Cardiac muscle cell (in vitro differentiated cells and primary cell): ENCODE measurements at regions not wholly inside any gene's neighbourhood (a gene's known extent, or its start where the extent isn't known, plus 50 kb on each side); places are given as distances from the start of the nearest gene placed in this dataset.

Experiments
- DNase-seq, 2 donors: peaks; one replicate each; pipeline versions ENCODE4 v3.0.0 to v3.0.0-alpha.2; 2010 to 2017; ENCODE audit warnings: low read depth in 1 of 2, low spot score in 1 of 2
- H3K27ac ChIP-seq: fragments of 200-600 bp; sonication (generic); 2 replicates; pipeline ENCODE4 v1.5.1; 2016
- H3K27me3 ChIP-seq: fragments of 200-600 bp; sonication (generic); 2 replicates; pipeline ENCODE4 v1.6.0; 2016; ENCODE audit warnings: control low read depth
- H3K36me3 ChIP-seq: fragments of 200-600 bp; sonication (generic); 2 replicates; pipeline ENCODE4 v1.5.1; 2016; ENCODE audit warnings: control low read depth
- H3K4me1 ChIP-seq: fragments of 200-600 bp; sonication (generic); 2 replicates; pipeline ENCODE4 v1.8.1; 2017; ENCODE audit warnings: low read depth, mild to moderate bottlenecking, mixed run types
- H3K4me3 ChIP-seq: fragments of 200-600 bp; sonication (generic); 2 replicates; pipeline ENCODE4 v1.5.1; 2016; ENCODE audit warnings: mild to moderate bottlenecking
- H3K9me3 ChIP-seq: fragments of 200-600 bp; sonication (generic); 2 replicates; pipeline ENCODE4 v1.5.1; 2017; ENCODE audit warnings: low read depth, mild to moderate bottlenecking, control low read depth
- CTCF ChIP-seq: IDR thresholded peaks from 2 replicates; pipeline ENCODE4 v1.5.1; 2012; ENCODE audit warnings: low read depth, mild to moderate bottlenecking, low read length

GRCh38 chr17:71656964-71657858, 463.6 kb upstream of the SOX9 start:
- peak in 1 of 2 donors; percentile 34 for DNase-seq
- Histone ChIP-seq H3K27ac (peak overlapping the region; percentile 35), H3K36me3 (no peaks in the 10 kb centered on the region), H3K27me3 (no peaks in the 10 kb centered on the region), H3K9me3 (no peaks in the 10 kb centered on the region), H3K4me1 (peaks cover 11% of the 10 kb centered on the region), H3K4me3 (no peak overlapping the region)
- TF ChIP-seq CTCF, result no peak

GRCh38 chr17:71658996-71659395, 461.8 kb upstream of the SOX9 start:
- H3K4me1 ChIP-seq, result peaks cover 11% of the 10 kb centered on the region
- no peaks in the 10 kb centered on the region for H3K36me3 ChIP-seq
- TF ChIP-seq CTCF, result no peak
- no peaks in the 10 kb centered on the region for H3K27me3 ChIP-seq
- DNase-seq, result no peak
- H3K4me3 ChIP-seq, result no peak overlapping the region
- H3K27ac ChIP-seq, result no peak overlapping the region
- H3K9me3 ChIP-seq, result no peaks in the 10 kb centered on the region

- H3K4me3 ChIP-seq, result no peak overlapping the region
- H3K27ac ChIP-seq, result no peak overlapping the region
- no peaks in the 10 kb centered on the region for H3K36me3 ChIP-seq
- no peaks in the 10 kb centered on the region for H3K4me1 ChIP-seq
- H3K27me3 ChIP-seq, result no peaks in the 10 kb centered on the region
- H3K9me3 ChIP-seq, result no peaks in the 10 kb centered on the region
- DNase-seq, result no peak
- TF ChIP-seq CTCF, result no peak
These were observed 456.0 kb upstream of the SOX9 start for GRCh38 chr17:71664861-71665260.

GRCh38 chr17:71666047-71666446, 454.8 kb upstream of the SOX9 start:
- DNase-seq, result no peak
- no peaks in the 10 kb centered on the region for H3K4me1 ChIP-seq
- TF ChIP-seq CTCF, result no peak
- no peaks in the 10 kb centered on the region for H3K27me3 ChIP-seq
- H3K27ac ChIP-seq, result no peak overlapping the region
- no peaks in the 10 kb centered on the region for H3K9me3 ChIP-seq
- H3K4me3 ChIP-seq, result no peak overlapping the region
- no peaks in the 10 kb centered on the region for H3K36me3 ChIP-seq

- no peaks in the 10 kb centered on the region for H3K27me3 ChIP-seq
- no peaks in the 10 kb centered on the region for H3K9me3 ChIP-seq
- no peak for TF ChIP-seq CTCF
- no peak overlapping the region for H3K4me3 ChIP-seq
- no peak for DNase-seq
- H3K36me3 ChIP-seq, result no peaks in the 10 kb centered on the region
- no peak overlapping the region for H3K27ac ChIP-seq
- H3K4me1 ChIP-seq, result no peaks in the 10 kb centered on the region
These were observed 453.2 kb upstream of the SOX9 start for GRCh38 chr17:71667661-71668060.
